Activated CD8-positive, alpha-beta T cell treated with anti-CD3 and anti-CD28 coated beads, Interleukin-2, amount 10 ng/mL, durations not matched to agents 7 days and 5 days (primary cell): ENCODE measurements at regions not wholly inside any gene's neighbourhood (a gene's known extent, or its start where the extent isn't known, plus 50 kb on each side); places are given as distances from the start of the nearest gene placed in this dataset.

Source experiments
- ATAC-seq: fragments of 150-1000 bp; cut with Tn5 transposase; one replicate; pipeline ENCODE4 v1.10.0; 2021; ENCODE audit warnings: moderate library complexity
- CTCF ChIA-PET: fragments of 350-600 bp; sonication (Branson Sonifier 250); formaldehyde crosslinking; loops from one replicate; lab custom pipeline; 2021; ENCODE audit warnings: antibody characterized with exemption; lab: Charles Lee
- POLR2A ChIA-PET: fragments of 350-600 bp; sonication (Branson Sonifier 250); formaldehyde crosslinking; loops from one replicate; lab custom pipeline; 2021; ENCODE audit warnings: antibody characterized with exemption; lab: Charles Lee
- DNase-seq: peaks from one replicate; pipeline ENCODE4 v3.0.0-alpha.2; 2020
- H3K27ac Mint-ChIP-seq: one replicate; pipeline ENCODE4 v1.8.0; 2021; ENCODE audit warnings: mild to moderate bottlenecking, mixed read lengths
- H3K27me3 Mint-ChIP-seq: one replicate; pipeline ENCODE4 v1.8.0; 2021; ENCODE audit warnings: low read depth, mixed read lengths
- H3K36me3 Mint-ChIP-seq: one replicate; pipeline ENCODE4 v1.8.0; 2021; ENCODE audit warnings: low read depth, mixed read lengths
- H3K4me1 Mint-ChIP-seq: one replicate; pipeline ENCODE4 v1.8.0; 2021; ENCODE audit warnings: low read depth, mixed read lengths
- H3K4me3 Mint-ChIP-seq: one replicate; pipeline ENCODE4 v1.8.0; 2021; ENCODE audit warnings: mild to moderate bottlenecking, mixed read lengths
- H3K9me3 Mint-ChIP-seq: one replicate; pipeline ENCODE4 v1.8.0; 2022; ENCODE audit warnings: mixed read lengths; ENCODE audit not compliant: insufficient read depth

- H3K36me3 Mint-ChIP-seq: no peaks in the 10 kb centered on the region
- ChIA-PET POLR2A (no interaction called here), CTCF (no interaction called here)
Measured at GRCh38 chr1:60872426-60873054, 209.8 kb upstream of the NFIA start.

GRCh38 chr1:60870269-60870865, 212.0 kb upstream of the NFIA start:
- ATAC-seq (no peak), DNase-seq (no peak)
- H3K9me3 Mint-ChIP-seq: no peaks in the 10 kb centered on the region
- no peak overlapping the region for H3K4me3 Mint-ChIP-seq
- CTCF ChIA-PET: no interaction called here
- H3K36me3 Mint-ChIP-seq: no peaks in the 10 kb centered on the region
- H3K27me3 Mint-ChIP-seq: peaks cover 3% of the 10 kb centered on the region
- no peaks in the 10 kb centered on the region for H3K4me1 Mint-ChIP-seq
- POLR2A ChIA-PET: no interaction called here
- no peak overlapping the region for H3K27ac Mint-ChIP-seq

More at GRCh38 chr1:60872426-60873054, 209.8 kb upstream of the NFIA start:
- Mint-ChIP-seq H3K4me3 (no peak overlapping the region), H3K27ac (no peak overlapping the region), H3K27me3 (peaks cover 3% of the 10 kb centered on the region), H3K9me3 (no peaks in the 10 kb centered on the region), H3K4me1 (no peaks in the 10 kb centered on the region)
- ATAC-seq: no peak
- DNase-seq: no peak

- no peak overlapping the region for H3K4me3 Mint-ChIP-seq
- DNase-seq (no peak), ATAC-seq (no peak)
- H3K27me3 Mint-ChIP-seq: peaks cover 3% of the 10 kb centered on the region
- H3K4me1 Mint-ChIP-seq: no peaks in the 10 kb centered on the region
- ChIA-PET POLR2A (no interaction called here), CTCF (interaction anchor here (0.6 kb wide), 1 partner anchor 984 kb away, joined by 5 read pairs; no protein-coding TSS in a partner anchor)
- H3K9me3 Mint-ChIP-seq: no peaks in the 10 kb centered on the region
- H3K27ac Mint-ChIP-seq: no peak overlapping the region
- no peaks in the 10 kb centered on the region for H3K36me3 Mint-ChIP-seq
Measured at GRCh38 chr1:60868901-60869663, 213.3 kb upstream of the NFIA start.

DNA sequence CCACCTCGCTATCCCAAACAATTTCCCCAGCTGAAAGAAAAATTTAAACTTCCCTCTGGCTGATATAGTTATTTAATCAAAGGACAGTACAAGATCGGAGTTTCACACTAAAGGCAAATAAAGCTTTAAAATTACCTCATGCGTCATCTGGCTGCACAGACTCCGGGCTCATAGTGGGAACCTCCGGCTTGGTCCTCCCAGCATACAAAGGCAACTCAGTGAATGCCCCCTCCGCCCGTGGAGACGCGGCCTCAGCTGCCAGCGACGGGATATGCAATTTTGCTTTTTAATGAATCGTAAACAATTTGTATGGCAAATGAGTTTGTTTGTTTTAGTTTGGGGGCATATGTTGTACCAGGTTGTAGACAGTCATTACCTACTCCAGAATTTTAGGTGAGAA, 214.6 kb upstream of the NFIA start:
- Mint-ChIP-seq H3K27me3 (peaks cover 3% of the 10 kb centered on the region), H3K4me1 (no peaks in the 10 kb centered on the region), H3K36me3 (no peaks in the 10 kb centered on the region), H3K27ac (no peak overlapping the region), H3K4me3 (no peak overlapping the region), H3K9me3 (no peaks in the 10 kb centered on the region)
- ChIA-PET CTCF (no interaction called here), POLR2A (no interaction called here)
- DNase-seq (no peak), ATAC-seq (no peak)

- no peak overlapping the region for H3K4me3 Mint-ChIP-seq
- no peaks in the 10 kb centered on the region for H3K9me3 Mint-ChIP-seq
- H3K27ac Mint-ChIP-seq: no peak overlapping the region
- POLR2A ChIA-PET: no interaction called here
- ATAC-seq: no peak
- H3K36me3 Mint-ChIP-seq: no peaks in the 10 kb centered on the region
- CTCF ChIA-PET: no interaction called here
- no peak for DNase-seq
- no peaks in the 10 kb centered on the region for H3K4me1 Mint-ChIP-seq
- peaks cover 3% of the 10 kb centered on the region for H3K27me3 Mint-ChIP-seq
Measured at GRCh38 chr1:60866917-60867531, 215.3 kb upstream of the NFIA start.

DNA sequence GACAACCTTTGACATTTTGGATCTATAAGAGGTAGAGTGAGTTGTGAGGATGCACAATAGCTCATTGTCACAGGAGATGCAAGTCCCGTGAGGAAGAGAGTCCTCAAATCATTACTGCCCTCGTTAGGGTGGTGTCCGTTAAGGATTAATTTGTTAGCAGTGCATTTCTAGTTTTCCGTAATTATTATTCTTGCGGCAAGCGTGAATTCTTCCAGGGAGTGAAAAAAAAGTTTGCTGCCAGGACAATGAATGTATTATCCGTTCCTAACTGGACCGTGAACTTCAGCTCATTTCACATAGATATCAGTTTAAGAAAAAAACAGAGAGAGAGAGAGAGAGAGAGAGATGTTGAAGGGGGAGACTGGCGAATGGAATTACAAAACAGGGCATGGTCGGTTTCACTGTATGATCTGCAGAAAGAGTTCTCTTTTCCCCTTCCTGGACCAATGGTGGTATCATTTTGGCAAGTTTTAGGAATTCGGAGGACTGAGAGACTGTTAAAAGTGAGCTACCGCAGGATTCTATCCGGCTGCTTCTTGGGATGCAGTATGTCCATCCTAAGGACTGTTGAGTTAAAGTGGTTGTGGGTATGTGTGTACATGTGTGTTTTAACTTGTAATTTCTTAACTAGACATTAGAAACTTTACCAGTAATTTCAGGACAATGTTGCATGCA, 216.0 kb upstream of the NFIA start:
- Mint-ChIP-seq H3K36me3 (no peaks in the 10 kb centered on the region), H3K27me3 (peaks cover 3% of the 10 kb centered on the region), H3K9me3 (no peaks in the 10 kb centered on the region), H3K4me1 (no peaks in the 10 kb centered on the region), H3K27ac (no peak overlapping the region), H3K4me3 (no peak overlapping the region)
- ATAC-seq: no peak
- DNase-seq: no peak
- POLR2A ChIA-PET: no interaction called here
- CTCF ChIA-PET: no interaction called here

DNA sequence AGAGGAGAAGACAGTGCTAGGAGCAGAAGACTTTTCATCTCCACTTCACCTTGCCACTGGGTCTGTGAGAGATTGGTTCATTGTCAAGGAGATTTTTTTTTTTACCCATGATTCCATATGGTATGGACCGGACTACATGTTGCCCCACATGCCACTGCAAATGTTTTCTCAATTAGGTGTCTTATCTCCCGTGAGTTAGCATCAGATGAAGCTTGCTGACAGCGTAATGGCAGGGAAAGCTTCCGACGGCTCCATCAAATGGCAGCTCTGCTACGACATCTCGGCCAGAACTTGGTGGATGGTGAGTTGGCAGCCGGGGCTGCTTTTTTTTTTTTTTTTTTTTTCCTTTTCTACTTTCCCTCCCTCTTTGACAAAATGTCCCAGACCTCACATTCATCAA, 217.2 kb upstream of the NFIA start:
- Mint-ChIP-seq H3K9me3 (no peaks in the 10 kb centered on the region), H3K36me3 (no peaks in the 10 kb centered on the region), H3K4me1 (no peaks in the 10 kb centered on the region), H3K4me3 (no peak overlapping the region), H3K27ac (no peak overlapping the region), H3K27me3 (peaks cover 5% of the 10 kb centered on the region)
- no peak for ATAC-seq
- CTCF ChIA-PET: no interaction called here
- POLR2A ChIA-PET: no interaction called here
- DNase-seq: no peak

GRCh38 chr1:60864722-60865121, 217.6 kb upstream of the NFIA start:
- ChIA-PET CTCF (no interaction called here), POLR2A (no interaction called here)
- H3K9me3 Mint-ChIP-seq: no peaks in the 10 kb centered on the region

GRCh38 chr1:60863131-60863530, 219.2 kb upstream of the NFIA start:
- no peaks in the 10 kb centered on the region for H3K9me3 Mint-ChIP-seq
- H3K4me3 Mint-ChIP-seq: no peak overlapping the region
- no peaks in the 10 kb centered on the region for H3K4me1 Mint-ChIP-seq

More at GRCh38 chr1:60864722-60865121, 217.6 kb upstream of the NFIA start:
- H3K4me3 Mint-ChIP-seq: no peak overlapping the region
- H3K36me3 Mint-ChIP-seq: no peaks in the 10 kb centered on the region
- ATAC-seq (no peak), DNase-seq (no peak)
- H3K4me1 Mint-ChIP-seq: no peaks in the 10 kb centered on the region
- H3K27me3 Mint-ChIP-seq: peaks cover 5% of the 10 kb centered on the region
- no peak overlapping the region for H3K27ac Mint-ChIP-seq

GRCh38 chr1:60861961-60862567, 220.3 kb upstream of the NFIA start:
- Mint-ChIP-seq H3K4me3 (no peak overlapping the region), H3K27ac (no peak overlapping the region), H3K36me3 (no peaks in the 10 kb centered on the region), H3K4me1 (no peaks in the 10 kb centered on the region), H3K9me3 (no peaks in the 10 kb centered on the region), H3K27me3 (peaks cover 2% of the 10 kb centered on the region)
- POLR2A ChIA-PET: no interaction called here
- CTCF ChIA-PET: no interaction called here
- ATAC-seq (no peak), DNase-seq (no peak)

More at GRCh38 chr1:60863131-60863530, 219.2 kb upstream of the NFIA start:
- H3K36me3 Mint-ChIP-seq: no peaks in the 10 kb centered on the region
- peaks cover 2% of the 10 kb centered on the region for H3K27me3 Mint-ChIP-seq
- H3K27ac Mint-ChIP-seq: no peak overlapping the region
- ATAC-seq (no peak), DNase-seq (no peak)
- ChIA-PET CTCF (no interaction called here), POLR2A (no interaction called here)

GRCh38 chr1:60859111-60859510, 223.2 kb upstream of the NFIA start:
- H3K27ac Mint-ChIP-seq: no peak overlapping the region
- peaks cover 4% of the 10 kb centered on the region for H3K27me3 Mint-ChIP-seq
- ATAC-seq: no peak
- no peaks in the 10 kb centered on the region for H3K36me3 Mint-ChIP-seq
- DNase-seq: no peak
- H3K4me1 Mint-ChIP-seq: no peaks in the 10 kb centered on the region
- ChIA-PET POLR2A (no interaction called here), CTCF (interaction anchor here (1.2 kb wide), 1 partner anchor 191 kb away, joined by 3 read pairs; no protein-coding TSS in a partner anchor)
- H3K9me3 Mint-ChIP-seq: no peaks in the 10 kb centered on the region
- H3K4me3 Mint-ChIP-seq: no peak overlapping the region
